Middle frontal gyrus (tissue), 1 donor: ENCODE measurements at regions not wholly inside any gene's neighbourhood (a gene's known extent, or its start where the extent isn't known, plus 50 kb on each side); places are given as distances from the start of the nearest gene placed in this dataset.
A peak's percentile ranks its signal among the peaks of the same experiment; 100 is the strongest.

ENCODE experiments used
- DNase-seq: peaks from one replicate; pipeline ENCODE4 v3.0.0-alpha.2; 2015; ENCODE audit warnings: low spot score; ENCODE audit errors: extremely low spot score

DNA sequence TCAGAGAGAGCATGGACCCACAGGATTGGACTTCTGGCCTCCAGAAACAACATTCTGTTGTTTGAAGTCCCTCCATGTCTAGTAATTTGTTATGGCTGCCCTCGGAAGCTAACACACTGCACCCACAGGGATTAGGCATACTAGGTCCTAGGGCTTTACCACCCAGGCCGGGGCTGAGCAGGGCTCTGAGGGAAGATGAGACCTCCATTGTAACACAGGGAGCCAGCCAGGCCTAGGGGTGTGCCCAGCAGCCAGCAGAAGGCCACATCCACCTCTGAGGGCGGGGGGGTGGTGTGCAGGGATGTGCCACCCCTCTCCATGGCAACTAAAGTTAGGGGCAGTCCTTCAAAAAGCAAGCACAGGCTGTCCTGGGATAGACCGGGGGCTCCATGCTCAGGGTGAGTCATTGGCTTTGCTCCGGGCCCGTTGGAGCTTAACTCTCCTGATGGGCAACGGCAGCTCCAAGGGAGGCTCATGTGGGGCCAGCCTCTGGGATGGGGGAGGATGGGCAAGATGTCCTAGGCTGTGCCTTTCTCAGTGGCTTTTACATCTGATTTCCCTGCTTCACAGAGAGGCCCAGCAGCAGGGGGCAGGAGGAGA lies 96.6 kb upstream of the GPR26 start:
- no peak for DNase-seq

GRCh38 chr10:123570051-123570897 lies 95.9 kb upstream of the GPR26 start:
- no peak for DNase-seq

DNA sequence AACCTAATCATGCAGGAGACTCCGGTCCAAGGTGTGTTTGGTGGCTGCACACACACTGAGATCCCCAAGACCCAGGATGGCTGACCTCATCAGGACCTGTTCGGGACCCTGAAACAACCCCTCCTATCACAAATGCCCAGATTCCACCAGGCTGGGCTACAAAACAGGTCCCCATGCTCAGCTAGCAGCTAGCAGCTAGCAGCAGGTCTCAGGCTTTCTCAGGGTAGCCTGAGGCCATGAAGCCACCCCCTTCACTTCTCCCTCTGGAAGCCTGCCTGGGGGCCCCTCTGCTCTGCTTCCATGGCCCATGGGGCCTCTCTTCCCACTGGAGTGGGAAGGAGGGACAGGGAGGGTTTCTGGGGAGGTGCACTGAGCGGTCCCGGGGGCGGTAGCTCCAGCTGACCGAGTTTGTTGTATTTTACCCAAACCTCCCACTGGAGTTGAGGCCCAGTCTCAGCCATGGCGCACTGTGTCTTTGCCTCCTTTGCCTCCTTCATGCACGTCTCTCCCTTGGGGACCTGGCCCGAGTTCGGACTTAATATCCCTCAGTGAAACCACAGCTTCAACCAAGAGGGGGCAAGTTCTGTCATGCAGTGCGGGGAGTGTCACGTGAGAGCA lies 95.1 kb upstream of the GPR26 start:
- DNase-seq, result no peak

DNA sequence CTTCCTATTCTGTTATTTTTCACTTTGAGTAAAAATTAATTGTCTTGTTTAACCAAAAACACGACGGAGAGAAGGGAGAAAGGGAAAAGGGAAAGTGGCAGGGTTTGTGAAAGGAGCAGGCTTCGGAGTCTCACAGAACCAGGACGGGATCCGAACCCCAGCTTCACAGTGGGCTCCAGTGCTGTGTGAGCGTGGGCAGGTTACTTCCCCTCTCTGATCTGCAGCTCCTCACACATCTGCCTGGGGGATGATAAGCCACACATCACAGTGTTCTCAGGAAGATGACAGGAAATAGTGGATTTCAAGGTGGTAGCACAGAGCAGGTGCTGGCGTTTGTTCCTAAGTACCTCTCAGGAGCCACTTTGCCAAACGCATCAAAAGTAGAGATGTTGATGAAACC lies 94.2 kb upstream of the GPR26 start:
- DNase-seq, result no peak

- DNase-seq, result no peak
Observed at GRCh38 chr10:123573236-123574108, 92.7 kb upstream of the GPR26 start.

- DNase-seq, result no peak
Observed at GRCh38 chr10:123574109-123574698, 92.0 kb upstream of the GPR26 start.

DNA sequence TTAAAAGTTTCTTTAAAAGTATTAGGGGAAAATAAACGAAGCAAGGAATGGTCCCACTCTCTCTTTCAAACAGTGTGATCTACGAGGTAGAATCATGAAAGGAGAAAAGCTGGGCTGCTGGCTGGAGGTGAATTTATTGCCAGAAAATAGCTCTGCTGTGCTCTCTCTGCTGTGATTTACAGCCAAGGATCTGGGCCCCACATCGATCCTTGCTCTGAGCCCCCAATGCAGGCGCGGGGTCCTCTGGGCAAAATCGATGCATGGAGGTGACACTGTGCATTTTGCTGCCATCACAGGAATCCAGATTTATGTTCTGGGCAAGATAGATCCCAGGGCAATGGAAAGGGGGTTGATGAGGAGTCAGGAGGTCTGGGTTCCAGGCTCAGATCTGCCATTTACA lies 91.0 kb upstream of the GPR26 start:
- DNase-seq, result no peak

- no peak for DNase-seq
Observed at GRCh38 chr10:123576706-123577105, 89.4 kb upstream of the GPR26 start.

DNA sequence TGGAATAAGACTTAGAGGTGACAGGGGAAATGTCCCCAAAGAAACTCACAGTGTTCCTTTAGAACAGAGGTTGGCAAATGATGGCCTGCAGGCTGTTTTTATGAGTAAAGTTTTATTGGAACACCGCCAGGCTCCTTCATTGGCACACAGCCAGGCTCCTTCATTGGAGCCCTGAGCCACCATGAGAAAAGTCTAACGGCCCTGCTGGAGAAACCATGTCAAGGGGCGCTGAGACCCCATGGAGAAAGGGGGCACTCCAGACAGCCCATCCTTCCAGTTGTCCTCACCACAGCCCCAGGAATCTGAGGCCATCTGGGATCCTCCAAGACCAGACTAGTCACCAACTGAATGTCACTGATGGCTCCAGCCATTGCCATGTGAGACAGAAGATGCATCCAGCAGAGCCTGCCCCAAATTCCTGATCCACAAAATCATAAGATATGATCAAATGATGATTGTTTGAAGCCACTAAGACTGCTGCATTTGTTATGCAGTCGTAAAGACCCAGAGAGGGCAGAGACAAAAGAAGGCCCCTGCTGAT lies 88.2 kb upstream of the GPR26 start:
- DNase-seq, result no peak

DNA sequence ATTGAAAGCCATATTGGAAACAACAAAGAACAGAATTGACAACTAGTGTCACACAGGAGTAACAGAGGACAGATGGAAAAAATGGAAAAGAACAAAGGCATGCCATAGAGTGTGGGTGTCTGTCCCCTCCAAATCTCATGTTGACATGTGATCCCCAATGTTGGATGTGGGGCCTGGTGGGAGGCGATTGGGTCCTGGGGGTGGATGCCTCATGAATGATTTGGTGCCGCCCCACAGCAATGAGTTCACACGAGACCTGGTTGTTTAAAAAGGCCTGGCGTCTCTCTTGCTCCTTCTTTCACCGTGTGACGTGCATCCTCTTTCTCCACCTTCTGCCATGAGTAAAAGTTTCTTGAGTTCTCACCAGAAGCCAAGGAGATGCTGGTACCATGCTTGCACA lies 87.4 kb upstream of the GPR26 start:
- DNase-seq, result no peak

DNA sequence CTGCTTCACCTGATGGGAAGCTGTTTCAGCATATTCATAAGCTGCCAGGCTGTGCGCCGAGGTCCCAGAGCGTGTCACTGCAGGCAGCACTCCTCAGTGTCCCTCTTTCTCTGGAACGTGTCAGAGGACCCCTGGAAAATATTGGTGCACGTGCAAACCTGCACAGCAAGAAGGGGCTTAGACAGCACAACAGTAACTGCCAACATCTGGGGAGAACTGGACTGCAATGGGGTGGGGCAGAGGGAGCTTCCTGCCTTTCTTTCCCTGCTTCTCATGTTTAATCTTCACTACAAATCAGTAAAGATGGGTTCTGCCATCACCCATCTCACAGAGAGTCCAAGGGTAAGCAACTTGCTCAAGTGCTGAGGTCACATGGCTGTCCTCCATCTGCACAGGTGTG lies 86.5 kb upstream of the GPR26 start:
- DNase-seq, result no peak

GRCh38 chr10:123580426-123580825 lies 85.7 kb upstream of the GPR26 start:
- DNase-seq, result no peak

GRCh38 chr10:123581656-123582055 lies 84.5 kb upstream of the GPR26 start:
- no peak for DNase-seq

- DNase-seq, result peak; percentile 62
Observed at GRCh38 chr10:123582084-123582989, 83.8 kb upstream of the GPR26 start.

- DNase-seq, result peak; percentile 83
Observed at GRCh38 chr10:123583639-123584418, 82.3 kb upstream of the GPR26 start.

- DNase-seq, result no peak
Observed at GRCh38 chr10:123584419-123584775, 81.8 kb upstream of the GPR26 start.

DNA sequence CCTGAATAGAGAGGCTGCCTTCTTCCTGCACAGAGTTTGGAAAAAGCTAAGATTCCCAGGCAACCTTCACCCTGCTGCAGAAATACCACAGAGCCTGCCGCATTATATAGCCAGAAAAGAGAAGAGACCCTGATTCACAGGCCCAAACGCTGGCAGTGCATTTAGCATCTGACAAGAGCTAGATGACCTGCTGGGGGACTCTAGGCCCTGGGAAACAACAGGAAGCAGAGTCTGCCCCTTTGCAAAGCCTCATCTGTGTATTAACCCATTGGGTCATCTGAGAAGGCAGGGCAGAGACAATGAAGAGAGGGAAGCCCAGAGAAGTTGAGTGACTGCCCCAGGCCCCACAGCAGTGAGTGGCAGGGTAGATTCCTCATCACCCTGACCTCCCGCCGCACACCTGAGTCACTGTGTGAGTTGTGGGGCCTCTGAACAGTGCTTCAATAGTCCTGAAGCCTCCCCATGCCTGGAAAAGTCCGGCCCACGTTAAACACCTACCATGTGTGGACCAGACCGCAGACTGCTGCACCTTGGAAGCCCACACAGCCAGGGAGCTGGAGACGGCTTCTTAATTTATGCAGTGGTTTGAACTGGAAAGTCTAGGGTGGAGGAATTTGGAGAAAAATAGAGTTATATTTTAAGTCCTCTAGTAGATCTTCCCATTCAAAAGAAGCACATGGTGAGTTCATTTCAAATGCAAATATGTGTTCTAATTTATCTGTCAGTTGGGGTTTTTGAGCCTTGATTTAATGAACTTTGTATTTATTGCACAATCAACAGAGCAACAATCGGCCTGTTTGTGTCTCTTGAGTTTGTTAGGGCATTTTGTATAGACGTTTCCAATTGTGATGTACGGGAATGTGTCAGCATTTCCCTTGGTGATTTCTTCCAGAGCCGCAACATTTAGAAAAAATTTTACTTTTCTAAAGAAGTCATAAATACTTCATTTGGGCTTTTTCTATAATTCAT lies 80.4 kb upstream of the GPR26 start:
- no peak for DNase-seq

- no peak for DNase-seq
Observed at GRCh38 chr10:123587110-123587509, 79.0 kb upstream of the GPR26 start.
